GM19468 (cell line): ENCODE measurements at regions not wholly inside any gene's neighbourhood (a gene's known extent, or its start where the extent isn't known, plus 50 kb on each side); places are given as distances from the start of the nearest gene placed in this dataset.
"Not testable (repeated sequence)": the region's sequence is repeated elsewhere in the genome, so short reads cannot be mapped to it uniquely, and the experiment has no call there.

Source experiments
- ATAC-seq: cut with Tn5 transposase; IDR thresholded peaks from one replicate; pipeline ENCODE4 v1.9.1; 2021; ENCODE audit warnings: mild to moderate bottlenecking, moderate library complexity, moderate number of reproducible peaks; ENCODE audit not compliant: unreplicated experiment; ENCODE audit errors: extremely low read depth

GRCh38 chr9:78697618-78698017, 400.7 kb downstream of the PSAT1 start:
- ATAC-seq: no peak

- no peak for ATAC-seq
These were observed 401.4 kb downstream of the PSAT1 start for GRCh38 chr9:78698371-78698770.

GRCh38 chr9:78699217-78699616, 402.3 kb downstream of the PSAT1 start:
- ATAC-seq: not testable (repeated sequence)

GRCh38 chr9:78704153-78704552, 407.2 kb downstream of the PSAT1 start:
- not testable (repeated sequence) for ATAC-seq

GRCh38 chr9:78707080-78707479, 410.2 kb downstream of the PSAT1 start:
- no peak for ATAC-seq

- peak; percentile 91 for ATAC-seq
These were observed 410.6 kb downstream of the PSAT1 start for GRCh38 chr9:78707481-78707991.

- no peak for ATAC-seq
These were observed 416.1 kb downstream of the PSAT1 start for GRCh38 chr9:78712903-78713613.

GRCh38 chr9:78713614-78714405, 416.9 kb downstream of the PSAT1 start:
- no peak for ATAC-seq

GRCh38 chr9:78714576-78714975, 417.7 kb downstream of the PSAT1 start:
- ATAC-seq: no peak

GRCh38 chr9:78719029-78719428, 422.1 kb downstream of the PSAT1 start:
- not testable (repeated sequence) for ATAC-seq

GRCh38 chr9:78724896-78725295, 428.0 kb downstream of the PSAT1 start:
- no peak for ATAC-seq

- ATAC-seq: no peak
These were observed 428.6 kb downstream of the PSAT1 start for GRCh38 chr9:78725503-78725902.

GRCh38 chr9:78745331-78745730, 448.4 kb downstream of the PSAT1 start:
- ATAC-seq: no peak

- ATAC-seq: no peak
These were observed 449.1 kb downstream of the PSAT1 start for GRCh38 chr9:78746010-78746409.

GRCh38 chr9:78753039-78753438, 456.1 kb downstream of the PSAT1 start:
- ATAC-seq: no peak

GRCh38 chr9:78756813-78757510, 460.0 kb downstream of the PSAT1 start:
- ATAC-seq: peak; percentile 71

GRCh38 chr9:78763424-78763823, 466.5 kb downstream of the PSAT1 start:
- ATAC-seq: no peak

GRCh38 chr9:78765861-78766260, 468.9 kb downstream of the PSAT1 start:
- ATAC-seq: no peak

- no peak for ATAC-seq
These were observed 470.6 kb downstream of the PSAT1 start for GRCh38 chr9:78767490-78767889.

- no peak for ATAC-seq
These were observed 472.8 kb downstream of the PSAT1 start for GRCh38 chr9:78769690-78770089.

GRCh38 chr9:78775211-78775610, 478.3 kb downstream of the PSAT1 start:
- ATAC-seq: no peak
